GM23248 (cell line): ENCODE measurements at regions not wholly inside any gene's neighbourhood (a gene's known extent, or its start where the extent isn't known, plus 50 kb on each side); places are given as distances from the start of the nearest gene placed in this dataset.

Experiments
- EZH2 ChIP-seq: fragments of 200-600 bp; sonication (generic); IDR thresholded peaks from 2 replicates; pipeline ENCODE4 v1.6.1; 2018; ENCODE audit warnings: antibody characterized with exemption, mild to moderate bottlenecking; ENCODE audit not compliant: insufficient read depth, poor library complexity, severe bottlenecking
- EZH2phosphoT487 ChIP-seq: fragments of 200-600 bp; sonication (generic); IDR thresholded peaks from 2 replicates; pipeline ENCODE4 v1.6.1; 2018; ENCODE audit warnings: antibody characterized with exemption, moderate library complexity, mild to moderate bottlenecking, low read depth; ENCODE audit not compliant: insufficient read depth

DNA sequence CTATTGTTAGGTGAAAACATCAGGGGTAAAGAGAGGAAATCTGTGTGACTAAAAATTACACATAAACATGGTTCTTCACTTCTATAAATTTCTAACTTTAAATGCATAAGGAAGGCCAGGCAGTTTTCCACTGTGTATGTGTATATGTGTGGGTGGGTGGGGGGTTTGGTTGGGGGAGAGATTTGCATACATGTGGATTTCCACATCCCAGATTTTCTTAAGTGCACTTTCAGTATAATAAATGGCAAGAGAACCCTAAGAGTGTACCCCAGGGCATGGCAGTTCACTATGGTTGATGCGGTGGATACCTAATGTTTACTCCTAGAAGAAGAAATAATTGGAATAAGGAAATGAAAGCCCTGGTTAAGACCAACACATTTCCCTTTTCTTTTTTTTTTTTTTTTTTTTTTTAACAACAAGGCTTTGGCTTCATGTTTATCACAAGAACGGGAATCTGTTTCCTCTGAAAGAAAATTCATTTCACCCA lies 451.8 kb upstream of the CCL2 start:
- TF ChIP-seq EZH2 = no peak
- no peak for TF ChIP-seq EZH2phosphoT487
